ENCODE measurements at regions not wholly inside any gene's neighbourhood (a gene's known extent, or its start where the extent isn't known, plus 50 kb on each side); places are given as distances from the start of the nearest gene placed in this dataset.

DNA sequence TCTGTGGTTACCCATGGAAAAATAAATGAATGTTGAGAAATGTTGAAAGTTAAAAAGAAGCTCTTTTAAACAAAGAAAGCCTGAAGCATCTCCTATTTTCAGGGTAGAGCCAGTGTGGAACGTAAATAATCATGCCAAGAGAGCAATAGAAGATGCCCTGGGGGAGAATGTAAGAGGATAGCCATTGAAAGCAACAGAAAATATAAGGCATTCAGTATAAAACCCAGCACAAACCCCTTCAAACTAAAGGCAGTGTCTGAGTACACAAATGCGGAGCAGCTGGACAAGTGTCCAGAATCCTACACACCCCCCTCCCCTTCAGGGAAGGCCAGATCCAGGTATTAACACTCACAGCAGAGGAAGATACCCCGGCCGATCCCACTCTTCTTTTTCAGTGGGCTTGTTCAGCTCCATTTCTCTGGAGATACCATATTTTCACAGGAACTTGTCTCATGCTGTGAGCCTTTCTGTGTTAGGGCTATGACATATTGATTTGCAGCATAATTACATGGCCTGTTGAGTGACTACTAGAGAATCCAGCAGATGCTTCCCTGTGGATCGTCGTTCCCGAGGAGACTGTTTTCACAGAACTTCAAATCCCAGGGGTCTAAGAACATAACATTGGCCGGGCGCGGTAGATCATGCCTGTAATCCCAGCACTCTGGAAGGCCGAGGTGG, 101.2 kb downstream of the PLK2 start:
- Histone ChIP-seq H3K27ac (ENCODE audit: low read depth, low read length) (no peak overlapping the region), H4K20me1 (ENCODE audit: control insufficient read depth, insufficient read depth, low read depth, low read length) (no peaks in the 10 kb centered on the region), H3K9me2 (replicated peaks; ENCODE audit: control insufficient read depth, low read length) (no peaks in the 10 kb centered on the region), H3K79me2 (ENCODE audit: control insufficient read depth, low read length) (no peaks in the 10 kb centered on the region), H3K9me3 (ENCODE audit: control insufficient read depth, insufficient read depth, low read length) (no peaks in the 10 kb centered on the region), H3K4me3 (ENCODE audit: low read length) (no peak overlapping the region), H3K4me2 (ENCODE audit: low read length) (no peak overlapping the region), H3K36me3 (ENCODE audit: control insufficient read depth, low read length) (no peaks in the 10 kb centered on the region), H3K27me3 (ENCODE audit: control insufficient read depth, low read length) (no peaks in the 10 kb centered on the region), H3F3A (ENCODE audit: control insufficient read depth, insufficient read depth) (no peaks in the 10 kb centered on the region), H3K4me1 (ENCODE audit: control insufficient read depth, low read length) (no peaks in the 10 kb centered on the region)
- no peak for TF ChIP-seq EZH2phosphoT487 (IDR thresholded peaks at IDR 0.05; ENCODE audit: borderline replicate concordance, low read length)
- TF ChIP-seq, protein P1, sequence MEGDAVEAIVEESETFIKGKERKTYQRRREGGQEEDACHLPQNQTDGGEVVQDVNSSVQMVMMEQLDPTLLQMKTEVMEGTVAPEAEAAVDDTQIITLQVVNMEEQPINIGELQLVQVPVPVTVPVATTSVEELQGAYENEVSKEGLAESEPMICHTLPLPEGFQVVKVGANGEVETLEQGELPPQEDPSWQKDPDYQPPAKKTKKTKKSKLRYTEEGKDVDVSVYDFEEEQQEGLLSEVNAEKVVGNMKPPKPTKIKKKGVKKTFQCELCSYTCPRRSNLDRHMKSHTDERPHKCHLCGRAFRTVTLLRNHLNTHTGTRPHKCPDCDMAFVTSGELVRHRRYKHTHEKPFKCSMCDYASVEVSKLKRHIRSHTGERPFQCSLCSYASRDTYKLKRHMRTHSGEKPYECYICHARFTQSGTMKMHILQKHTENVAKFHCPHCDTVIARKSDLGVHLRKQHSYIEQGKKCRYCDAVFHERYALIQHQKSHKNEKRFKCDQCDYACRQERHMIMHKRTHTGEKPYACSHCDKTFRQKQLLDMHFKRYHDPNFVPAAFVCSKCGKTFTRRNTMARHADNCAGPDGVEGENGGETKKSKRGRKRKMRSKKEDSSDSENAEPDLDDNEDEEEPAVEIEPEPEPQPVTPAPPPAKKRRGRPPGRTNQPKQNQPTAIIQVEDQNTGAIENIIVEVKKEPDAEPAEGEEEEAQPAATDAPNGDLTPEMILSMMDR (IDR thresholded peaks at IDR 0.05; ENCODE audit: low read depth, low read length, poor library complexity, severe bottlenecking), result no peak

DNA sequence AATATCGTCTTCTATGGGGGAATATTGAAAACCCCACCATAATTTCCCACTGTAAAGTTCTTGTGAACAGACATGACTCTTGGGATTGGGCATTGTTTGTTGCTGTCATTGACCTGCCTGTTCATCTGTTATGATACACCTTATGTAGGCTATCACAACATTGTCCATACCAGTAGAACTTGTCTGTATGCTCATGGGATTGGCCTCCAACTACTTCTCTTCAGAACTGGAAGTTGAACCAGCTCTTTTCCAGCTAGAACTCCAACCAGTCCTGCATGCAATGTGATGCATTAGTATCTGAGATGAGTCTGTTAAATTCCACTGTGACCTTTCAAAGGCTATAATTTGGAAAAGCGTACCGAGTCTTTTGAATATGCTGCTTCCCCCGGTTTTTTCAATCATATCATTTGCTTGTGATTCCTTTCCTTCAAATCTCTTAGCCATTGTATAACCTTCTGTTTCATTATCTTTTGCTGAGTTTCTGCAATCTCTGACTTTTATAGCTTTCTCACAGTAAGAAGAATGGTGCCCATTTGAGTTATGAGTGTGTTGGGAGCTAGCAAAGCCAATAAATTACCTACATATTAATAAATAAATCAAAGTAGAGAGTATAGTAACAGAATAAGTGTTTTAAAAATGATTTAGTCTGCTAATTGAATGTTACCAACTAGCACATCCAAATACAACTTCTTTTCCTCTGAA, 101.9 kb downstream of the PLK2 start:
- H3K9me3 ChIP-seq (ENCODE audit: control insufficient read depth, insufficient read depth, low read length), result no peaks in the 10 kb centered on the region
- H4K20me1 ChIP-seq (ENCODE audit: control insufficient read depth, insufficient read depth, low read depth, low read length), result no peaks in the 10 kb centered on the region
- no peaks in the 10 kb centered on the region for H3K27me3 ChIP-seq (ENCODE audit: control insufficient read depth, low read length)
- H3K4me3 ChIP-seq (ENCODE audit: low read length), result no peak overlapping the region
- no peaks in the 10 kb centered on the region for H3K4me1 ChIP-seq (ENCODE audit: control insufficient read depth, low read length)
- no peaks in the 10 kb centered on the region for H3F3A ChIP-seq (ENCODE audit: control insufficient read depth, insufficient read depth)
- no peaks in the 10 kb centered on the region for H3K36me3 ChIP-seq (ENCODE audit: control insufficient read depth, low read length)
- H3K9me2 ChIP-seq (replicated peaks; ENCODE audit: control insufficient read depth, low read length), result no peaks in the 10 kb centered on the region
- TF ChIP-seq, protein P1 (IDR thresholded peaks at IDR 0.05; ENCODE audit: low read depth, low read length, poor library complexity, severe bottlenecking), result no peak
- TF ChIP-seq EZH2phosphoT487 (IDR thresholded peaks at IDR 0.05; ENCODE audit: borderline replicate concordance, low read length), result no peak
- H3K27ac ChIP-seq (ENCODE audit: low read depth, low read length), result no peak overlapping the region
- H3K79me2 ChIP-seq (ENCODE audit: control insufficient read depth, low read length), result no peaks in the 10 kb centered on the region
- H3K4me2 ChIP-seq (ENCODE audit: low read length), result no peak overlapping the region

DNA sequence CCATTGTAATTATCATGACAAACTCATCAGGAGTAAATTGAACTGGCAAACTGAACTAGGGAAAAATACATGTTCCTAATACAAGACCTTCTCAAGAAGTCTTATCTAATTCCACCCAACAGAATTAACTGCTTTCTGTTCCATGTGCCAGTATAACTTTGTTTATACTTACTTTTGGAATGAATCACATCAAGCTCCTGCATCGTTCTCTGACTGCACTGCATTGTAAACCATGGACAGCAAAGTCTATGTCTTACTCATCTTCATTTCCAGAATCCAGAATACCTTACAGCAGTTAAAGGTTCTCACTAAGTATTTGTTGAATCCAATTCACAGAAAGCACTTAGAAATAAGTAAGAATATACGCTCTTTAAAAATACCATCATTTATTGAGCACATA, 102.8 kb downstream of the PLK2 start:
- Histone ChIP-seq H3K4me2 (ENCODE audit: low read length) (no peak overlapping the region), H3K9me2 (replicated peaks; ENCODE audit: control insufficient read depth, low read length) (no peaks in the 10 kb centered on the region), H3K27me3 (ENCODE audit: control insufficient read depth, low read length) (no peaks in the 10 kb centered on the region), H3F3A (ENCODE audit: control insufficient read depth, insufficient read depth) (no peaks in the 10 kb centered on the region), H3K4me3 (ENCODE audit: low read length) (no peak overlapping the region), H3K79me2 (ENCODE audit: control insufficient read depth, low read length) (no peaks in the 10 kb centered on the region), H4K20me1 (ENCODE audit: control insufficient read depth, insufficient read depth, low read depth, low read length) (no peaks in the 10 kb centered on the region), H3K4me1 (ENCODE audit: control insufficient read depth, low read length) (no peaks in the 10 kb centered on the region), H3K9me3 (ENCODE audit: control insufficient read depth, insufficient read depth, low read length) (no peaks in the 10 kb centered on the region), H3K27ac (ENCODE audit: low read depth, low read length) (no peak overlapping the region), H3K36me3 (ENCODE audit: control insufficient read depth, low read length) (no peaks in the 10 kb centered on the region)
- TF ChIP-seq, protein P1 (IDR thresholded peaks at IDR 0.05; ENCODE audit: low read depth, low read length, poor library complexity, severe bottlenecking), result no peak
- TF ChIP-seq EZH2phosphoT487 (IDR thresholded peaks at IDR 0.05; ENCODE audit: borderline replicate concordance, low read length), result no peak

All from DOHH2 (cell line).